WTC11 (cell line): ENCODE measurements at regions not wholly inside any gene's neighbourhood (a gene's known extent, or its start where the extent isn't known, plus 50 kb on each side); places are given as distances from the start of the nearest gene placed in this dataset.

Source experiments
- CTCF ChIP-seq: fragments of 200-600 bp; IDR thresholded peaks from 2 replicates; pipeline ENCODE4 v1.8.0; 2022; ENCODE audit warnings: antibody characterized with exemption
- ZNF512 ChIP-seq: sonication (generic); formaldehyde crosslinking; IDR thresholded peaks from 2 replicates; pipeline ENCODE4 v1.8.1; 2022; ENCODE audit warnings: missing genetic modification reagents, borderline replicate concordance

GRCh38 chr14:76666746-76667145, 94.5 kb upstream of the VASH1 start:
- TF ChIP-seq CTCF (no peak), ZNF512 (CRISPR knock-in tag) (no peak)
